GM23338 (cell line): ENCODE measurements at regions not wholly inside any gene's neighbourhood (a gene's known extent, or its start where the extent isn't known, plus 50 kb on each side); places are given as distances from the start of the nearest gene placed in this dataset.

Experiments used
- CTCF ChIP-seq, 2 experiments: fragments of 200-600 bp in 1 of 2; sonication (generic) in 1 of 2; conservative IDR thresholded peaks; 2 replicates each; pipeline versions ENCODE4 v1.5.1 to v1.6.1; 2016 to 2017; ENCODE audit warnings: antibody characterized with exemption in 2 of 2, low read depth in 2 of 2, mild to moderate bottlenecking in 2 of 2, moderate library complexity in 1 of 2
- EZH2 ChIP-seq: fragments of 200-600 bp; sonication (generic); IDR thresholded peaks from one replicate; pipeline ENCODE4 v1.8.0; 2017; ENCODE audit warnings: antibody characterized with exemption, mild to moderate bottlenecking, low read depth; ENCODE audit not compliant: unreplicated experiment
- JUNB ChIP-seq: IDR thresholded peaks from one replicate; pipeline ENCODE4 v1.6.1; 2016; ENCODE audit warnings: antibody characterized with exemption; ENCODE audit not compliant: unreplicated experiment
- POLR2AphosphoS5 ChIP-seq: IDR thresholded peaks from 2 replicates; pipeline ENCODE4 v1.6.1; 2016; ENCODE audit warnings: antibody characterized with exemption, low read depth
- REST ChIP-seq: IDR thresholded peaks from one replicate; pipeline ENCODE4 v1.6.1; 2018; ENCODE audit warnings: antibody characterized with exemption; ENCODE audit not compliant: unreplicated experiment
- ZNF114 ChIP-seq: fragments of 250-450 bp; sonication (Bioruptor Pico); IDR thresholded peaks from 2 replicates; pipeline ENCODE4 v1.5.0; 2020; ENCODE audit warnings: mild to moderate bottlenecking, moderate library complexity
- ZNF331 ChIP-seq: fragments of 250-450 bp; sonication (Bioruptor Pico); IDR thresholded peaks from 2 replicates; pipeline ENCODE4 v1.5.0; 2020; ENCODE audit warnings: low read depth, mild to moderate bottlenecking, moderate library complexity

GRCh38 chr4:37169956-37170355 is 74.6 kb upstream of the NWD2 start:
- TF ChIP-seq CTCF (conservative IDR thresholded peaks at IDR 0.05; ENCODE audit: low read depth in 2 of 2) (no peak), EZH2 (no peak), POLR2AphosphoS5 (no peak), ZNF331 (CRISPR knock-in tag) (no peak), JUNB (no peak), REST (no peak), ZNF114 (no peak)
